Stomach (tissue), 4 donors: ENCODE measurements at regions not wholly inside any gene's neighbourhood (a gene's known extent, or its start where the extent isn't known, plus 50 kb on each side); places are given as distances from the start of the nearest gene placed in this dataset.

Source experiments
- POLR2A ChIP-seq, 4 donors: fragments of 450-650 bp; IDR thresholded peaks; one replicate each; pipeline ENCODE4 v1.6.1; 2016; ENCODE audit warnings: antibody characterized with exemption in 4 of 4, control low read depth in 2 of 4, mild to moderate bottlenecking in 1 of 4, moderate library complexity in 1 of 4
- TF ChIP-seq, protein P1 (sequence below), 7 experiments: fragments of 450-650 bp in 4 of 7; fragments of 200-600 bp in 3 of 7; sonication (generic) in 3 of 7; IDR thresholded peaks; one replicate each; pipeline ENCODE4 v1.5.1; 2016 to 2019; ENCODE audit warnings: antibody characterized with exemption in 7 of 7, control low read depth in 2 of 7, mild to moderate bottlenecking in 1 of 7

DNA sequence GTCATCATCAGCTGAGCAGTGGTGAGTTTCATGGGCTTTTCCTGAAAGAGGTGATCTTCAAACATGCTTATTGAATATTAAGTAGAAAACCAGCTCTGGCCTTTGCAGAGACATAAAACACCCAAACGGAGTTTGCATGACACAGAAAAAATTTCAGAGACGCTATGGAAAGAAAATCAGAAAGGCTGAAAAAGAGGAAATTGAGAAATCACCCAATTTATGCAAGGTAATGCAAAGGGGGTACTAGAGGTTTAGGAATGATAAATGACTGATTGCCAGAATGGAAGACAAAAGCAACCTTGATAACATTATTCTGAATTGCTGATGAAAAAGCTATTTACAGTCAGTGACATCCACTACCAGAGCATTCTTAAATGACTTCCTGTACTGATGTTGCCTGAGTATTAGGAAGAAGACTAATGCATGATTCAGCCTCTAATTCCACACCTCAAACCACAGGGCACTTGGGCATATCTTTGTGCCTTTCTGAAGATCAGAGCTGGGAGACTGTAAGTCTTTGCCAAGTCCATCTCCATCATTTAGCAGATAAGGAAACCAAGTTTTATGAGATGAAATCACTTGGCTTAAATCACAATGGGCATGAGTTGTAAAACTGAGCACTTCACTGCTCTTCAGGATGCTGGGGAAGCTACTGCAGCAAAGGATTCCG, 565.7 kb downstream of the PPARGC1A start:
- TF ChIP-seq, protein P1, sequence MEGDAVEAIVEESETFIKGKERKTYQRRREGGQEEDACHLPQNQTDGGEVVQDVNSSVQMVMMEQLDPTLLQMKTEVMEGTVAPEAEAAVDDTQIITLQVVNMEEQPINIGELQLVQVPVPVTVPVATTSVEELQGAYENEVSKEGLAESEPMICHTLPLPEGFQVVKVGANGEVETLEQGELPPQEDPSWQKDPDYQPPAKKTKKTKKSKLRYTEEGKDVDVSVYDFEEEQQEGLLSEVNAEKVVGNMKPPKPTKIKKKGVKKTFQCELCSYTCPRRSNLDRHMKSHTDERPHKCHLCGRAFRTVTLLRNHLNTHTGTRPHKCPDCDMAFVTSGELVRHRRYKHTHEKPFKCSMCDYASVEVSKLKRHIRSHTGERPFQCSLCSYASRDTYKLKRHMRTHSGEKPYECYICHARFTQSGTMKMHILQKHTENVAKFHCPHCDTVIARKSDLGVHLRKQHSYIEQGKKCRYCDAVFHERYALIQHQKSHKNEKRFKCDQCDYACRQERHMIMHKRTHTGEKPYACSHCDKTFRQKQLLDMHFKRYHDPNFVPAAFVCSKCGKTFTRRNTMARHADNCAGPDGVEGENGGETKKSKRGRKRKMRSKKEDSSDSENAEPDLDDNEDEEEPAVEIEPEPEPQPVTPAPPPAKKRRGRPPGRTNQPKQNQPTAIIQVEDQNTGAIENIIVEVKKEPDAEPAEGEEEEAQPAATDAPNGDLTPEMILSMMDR (IDR thresholded peaks at IDR 0.05), result no peak
- no peak for TF ChIP-seq POLR2A (IDR thresholded peaks at IDR 0.05)
